MCF 10A (cell line): ENCODE measurements at regions not wholly inside any gene's neighbourhood (a gene's known extent, or its start where the extent isn't known, plus 50 kb on each side); places are given as distances from the start of the nearest gene placed in this dataset.

Source experiments
- BruUV-seq: library from RNA; stranded (reverse); fragments of 400-500 nt; replicated peaks from 2 replicates; lab custom pipeline; 2021; lab: Mats Ljungman, UMichigan
- CTCF ChIA-PET: fragments of 300-600 bp; sonication (Branson Sonifier 250); formaldehyde crosslinking; extraction: SDS; loops from one replicate; lab custom pipeline; 2021; ENCODE audit warnings: antibody characterized with exemption, inconsistent platforms; lab: Yijun Ruan, JAX
- POLR2A ChIA-PET: fragments of 300-600, 350-650 bp; sonication (Branson Sonifier 250); formaldehyde crosslinking; extraction: SDS; loops from one replicate; lab custom pipeline; 2020; ENCODE audit warnings: antibody characterized with exemption, inconsistent platforms; lab: Yijun Ruan, JAX
- DNase-seq: peaks from one replicate; pipeline ENCODE4 v3.0.0-alpha.2; 2018; ENCODE audit not compliant: unreplicated experiment
- H3K27ac Mint-ChIP-seq: one replicate; pipeline ENCODE4 v1.8.0; 2022; ENCODE audit warnings: mild to moderate bottlenecking, low read depth, mixed read lengths; ENCODE audit not compliant: unreplicated experiment
- H3K27me3 Mint-ChIP-seq: one replicate; pipeline ENCODE4 v1.8.0; 2022; ENCODE audit warnings: mixed read lengths; ENCODE audit not compliant: insufficient read depth, unreplicated experiment
- H3K36me3 Mint-ChIP-seq: one replicate; pipeline ENCODE4 v1.8.0; 2022; ENCODE audit warnings: mild to moderate bottlenecking, moderate library complexity, mixed read lengths; ENCODE audit not compliant: insufficient read depth, unreplicated experiment
- H3K4me1 Mint-ChIP-seq: one replicate; pipeline ENCODE4 v1.8.0; 2022; ENCODE audit warnings: mixed read lengths; ENCODE audit not compliant: insufficient read depth, unreplicated experiment
- H3K4me3 Mint-ChIP-seq: one replicate; pipeline ENCODE4 v1.8.0; 2022; ENCODE audit warnings: mild to moderate bottlenecking, moderate library complexity, mixed read lengths; ENCODE audit not compliant: unreplicated experiment
- H3K9me3 Mint-ChIP-seq: one replicate; pipeline ENCODE4 v1.8.0; 2022; ENCODE audit warnings: mixed read lengths; ENCODE audit not compliant: unreplicated experiment
- CTCF ChIP-seq: fragments of 200-600 bp; IDR thresholded peaks from one replicate; pipeline ENCODE4 v1.8.0; 2022; ENCODE audit warnings: antibody characterized with exemption, mild to moderate bottlenecking; ENCODE audit not compliant: unreplicated experiment
- intact Hi-C: fragments of 100-400 bp; cut with micrococcal nuclease; formaldehyde crosslinking; loops from 2 replicates; pipeline ENCODE4 v1.14.1; 2022

- BruUV-seq: no TSS peak
- H3K27ac Mint-ChIP-seq: no peak overlapping the region
- CTCF ChIA-PET: interaction anchor here (0.6 to 3.3 kb wide), 3 partner anchors 11 to 198 kb away, joined by 3 to 15 read pairs (median 5); no protein-coding TSS in a partner anchor
- no peak for DNase-seq
- H3K27me3 Mint-ChIP-seq: no peaks in the 10 kb centered on the region
- TF ChIP-seq CTCF: no peak
- no peaks in the 10 kb centered on the region for H3K9me3 Mint-ChIP-seq
- POLR2A ChIA-PET: no interaction called here
- intact Hi-C loops: no loop called here
- H3K36me3 Mint-ChIP-seq: no peaks in the 10 kb centered on the region
- H3K4me1 Mint-ChIP-seq: no peaks in the 10 kb centered on the region
- no peak overlapping the region for H3K4me3 Mint-ChIP-seq
These were observed 62.9 kb upstream of the FAM180A start for GRCh38 chr7:135811506-135811905.

- POLR2A ChIA-PET: no interaction called here
- Mint-ChIP-seq H3K27me3 (no peaks in the 10 kb centered on the region), H3K4me3 (no peak overlapping the region), H3K9me3 (no peaks in the 10 kb centered on the region), H3K4me1 (no peaks in the 10 kb centered on the region), H3K27ac (no peak overlapping the region), H3K36me3 (no peaks in the 10 kb centered on the region)
- intact Hi-C loops: loop anchor here (10.0 kb wide), 1 partner anchor 1787 kb away; no protein-coding TSS in a partner anchor
- CTCF ChIA-PET: interaction anchor here (0.5 to 4.7 kb wide), 4 partner anchors 21 to 202 kb away, joined by 3 to 20 read pairs (median 4); no protein-coding TSS in a partner anchor
- DNase-seq: no peak
- no peak for TF ChIP-seq CTCF
- BruUV-seq: no TSS peak
These were observed 59.6 kb upstream of the FAM180A start for GRCh38 chr7:135808206-135808605.

- H3K36me3 Mint-ChIP-seq: no peaks in the 10 kb centered on the region
- peak; percentile 6 for DNase-seq
- ChIA-PET POLR2A (no interaction called here), CTCF (interaction anchor here (0.6 to 7.8 kb wide), 8 partner anchors 11 to 1789 kb away, joined by 3 to 183 read pairs (median 3); no protein-coding TSS in a partner anchor)
- H3K4me1 Mint-ChIP-seq: peaks cover 5% of the 10 kb centered on the region
- H3K27ac Mint-ChIP-seq: no peak overlapping the region
- H3K4me3 Mint-ChIP-seq: no peak overlapping the region
- intact Hi-C loops: loop anchor here (5.0 to 10.0 kb wide), 3 partner anchors 884 to 1792 kb away; no protein-coding TSS in a partner anchor
- no peaks in the 10 kb centered on the region for H3K9me3 Mint-ChIP-seq
- H3K27me3 Mint-ChIP-seq: no peaks in the 10 kb centered on the region
- BruUV-seq: no TSS peak
- no peak for TF ChIP-seq CTCF
These were observed 54.5 kb upstream of the FAM180A start for GRCh38 chr7:135803143-135803542.

GRCh38 chr7:135802697-135803096 is 54.1 kb upstream of the FAM180A start:
- no peaks in the 10 kb centered on the region for H3K36me3 Mint-ChIP-seq
- TF ChIP-seq CTCF: no peak
- POLR2A ChIA-PET: no interaction called here
- peak; percentile 26 for DNase-seq
- H3K4me1 Mint-ChIP-seq: peaks cover 5% of the 10 kb centered on the region
- H3K27me3 Mint-ChIP-seq: no peaks in the 10 kb centered on the region
- BruUV-seq: no TSS peak
- CTCF ChIA-PET: interaction anchor here (0.6 to 7.8 kb wide), 8 partner anchors 14 to 1789 kb away, joined by 3 to 183 read pairs (median 3); no protein-coding TSS in a partner anchor
- H3K27ac Mint-ChIP-seq: no peak overlapping the region
- no peaks in the 10 kb centered on the region for H3K9me3 Mint-ChIP-seq
- H3K4me3 Mint-ChIP-seq: no peak overlapping the region
- intact Hi-C loops: loop anchor here (5.0 to 10.0 kb wide), 3 partner anchors 885 to 1792 kb away; no protein-coding TSS in a partner anchor
